Parathyroid adenoma (tissue), 2 donors: ENCODE measurements at regions not wholly inside any gene's neighbourhood (a gene's known extent, or its start where the extent isn't known, plus 50 kb on each side); places are given as distances from the start of the nearest gene placed in this dataset.

Experiments
- H2AFZ ChIP-seq: fragments of 300-600 bp; sonication (generic); one replicate; pipeline ENCODE4 v1.7.0; 2017; ENCODE audit warnings: antibody characterized with exemption, mild to moderate bottlenecking
- H3K27ac ChIP-seq: fragments of 300-600 bp; sonication (generic); one replicate; pipeline ENCODE4 v1.7.0; 2017
- H3K27me3 ChIP-seq: fragments of 300-600 bp; sonication (generic); one replicate; pipeline ENCODE4 v1.7.0; 2017; ENCODE audit warnings: low read length; ENCODE audit not compliant: control insufficient read depth, insufficient read depth
- H3K36me3 ChIP-seq: fragments of 300-600 bp; sonication (generic); one replicate; pipeline ENCODE4 v1.7.0; 2017; ENCODE audit warnings: low read length; ENCODE audit not compliant: control insufficient read depth, insufficient read depth
- H3K4me1 ChIP-seq: fragments of 300-600 bp; sonication (generic); one replicate; pipeline ENCODE4 v1.7.0; 2017; ENCODE audit warnings: control low read depth
- H3K4me2 ChIP-seq: fragments of 300-600 bp; sonication (generic); one replicate; pipeline ENCODE4 v1.7.0; 2017; ENCODE audit warnings: low read length
- H3K4me3 ChIP-seq: fragments of 300-600 bp; sonication (generic); one replicate; pipeline ENCODE4 v1.7.0; 2017; ENCODE audit warnings: low read depth, low read length
- H3K79me2 ChIP-seq: fragments of 300-600 bp; sonication (generic); one replicate; pipeline ENCODE4 v1.7.0; 2017; ENCODE audit warnings: control low read depth
- H3K9ac ChIP-seq: fragments of 300-600 bp; sonication (generic); one replicate; pipeline ENCODE4 v1.7.0; 2017; ENCODE audit warnings: mild to moderate bottlenecking
- H3K9me3 ChIP-seq: fragments of 300-600 bp; sonication (generic); one replicate; pipeline ENCODE4 v1.7.0; 2017; ENCODE audit warnings: low read length; ENCODE audit not compliant: control insufficient read depth
- CTCF ChIP-seq: fragments of 300-600 bp; sonication (generic); IDR thresholded peaks from one replicate; pipeline ENCODE4 v1.7.0; 2017; ENCODE audit warnings: antibody characterized with exemption, mild to moderate bottlenecking
- donor health status: primary hyperparathyroidism.

- no peak overlapping the region for H2AFZ ChIP-seq
- H3K4me3 ChIP-seq, result no peak overlapping the region
- H3K4me1 ChIP-seq, result no peaks in the 10 kb centered on the region
- no peaks in the 10 kb centered on the region for H3K36me3 ChIP-seq
- TF ChIP-seq CTCF, result no peak
- no peaks in the 10 kb centered on the region for H3K27me3 ChIP-seq
- H3K9ac ChIP-seq, result no peak overlapping the region
- no peak overlapping the region for H3K27ac ChIP-seq
- H3K79me2 ChIP-seq, result no peaks in the 10 kb centered on the region
- no peaks in the 10 kb centered on the region for H3K9me3 ChIP-seq
- no peak overlapping the region for H3K4me2 ChIP-seq
These were observed 1404.7 kb downstream of the BRD1 start for GRCh38 chr22:48422900-48423480.

- Histone ChIP-seq H2AFZ (no peak overlapping the region), H3K4me2 (no peak overlapping the region), H3K9ac (no peak overlapping the region), H3K4me3 (no peak overlapping the region), H3K4me1 (no peaks in the 10 kb centered on the region), H3K27me3 (no peaks in the 10 kb centered on the region), H3K9me3 (no peaks in the 10 kb centered on the region), H3K79me2 (no peaks in the 10 kb centered on the region), H3K36me3 (no peaks in the 10 kb centered on the region), H3K27ac (no peak overlapping the region)
- no peak for TF ChIP-seq CTCF
These were observed 1408.8 kb downstream of the BRD1 start for GRCh38 chr22:48418831-48419230.

- Histone ChIP-seq H3K9me3 (no peaks in the 10 kb centered on the region), H3K9ac (no peak overlapping the region), H2AFZ (no peak overlapping the region), H3K36me3 (no peaks in the 10 kb centered on the region), H3K79me2 (no peaks in the 10 kb centered on the region), H3K4me1 (no peaks in the 10 kb centered on the region), H3K27ac (no peak overlapping the region), H3K4me3 (no peak overlapping the region), H3K4me2 (no peak overlapping the region), H3K27me3 (no peaks in the 10 kb centered on the region)
- TF ChIP-seq CTCF, result no peak
These were observed 1410.2 kb downstream of the BRD1 start for GRCh38 chr22:48417225-48418070.

DNA sequence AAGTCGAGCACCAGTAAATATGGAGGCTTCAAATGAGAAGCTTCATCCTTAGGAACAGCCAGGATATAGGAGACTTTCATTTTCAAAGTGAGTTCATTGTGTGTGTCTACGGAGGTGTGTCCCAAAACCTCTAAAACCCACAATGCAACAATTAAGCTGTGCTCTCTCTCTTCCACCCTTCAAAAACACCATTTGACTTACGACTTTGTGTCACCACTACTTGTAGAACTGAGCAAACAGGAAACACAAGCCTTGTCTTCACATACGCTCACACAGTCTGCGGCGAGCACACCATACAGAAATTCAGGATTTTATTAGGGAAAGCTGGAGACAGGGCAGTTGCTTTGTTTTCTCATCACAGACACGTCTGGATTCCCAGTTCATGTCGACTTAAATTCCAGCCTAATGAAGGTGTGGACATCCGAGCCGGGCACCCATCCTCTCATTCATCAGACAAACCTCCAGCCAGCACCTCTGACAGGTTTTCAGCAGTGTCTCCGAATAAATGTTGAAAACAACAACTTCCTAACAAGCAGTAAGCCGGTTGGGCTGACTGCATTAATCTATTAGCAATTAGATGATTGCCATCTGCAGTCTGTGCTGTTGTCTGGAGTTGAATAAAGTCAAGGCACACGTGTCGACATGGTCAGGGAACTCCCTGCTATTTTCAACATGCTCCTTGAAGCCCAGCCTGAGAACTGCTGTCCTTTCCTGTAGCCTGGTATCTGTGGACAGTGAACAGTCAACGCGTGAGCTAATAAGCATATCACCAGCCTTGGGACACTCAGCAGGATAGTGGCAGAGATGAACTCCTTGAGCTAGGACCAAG is 1411.1 kb downstream of the BRD1 start:
- Histone ChIP-seq H3K4me1 (no peaks in the 10 kb centered on the region), H3K27ac (no peak overlapping the region), H3K4me3 (no peak overlapping the region), H3K4me2 (no peak overlapping the region), H2AFZ (no peak overlapping the region), H3K36me3 (no peaks in the 10 kb centered on the region), H3K27me3 (no peaks in the 10 kb centered on the region), H3K9ac (no peak overlapping the region), H3K9me3 (no peaks in the 10 kb centered on the region), H3K79me2 (no peaks in the 10 kb centered on the region)
- no peak for TF ChIP-seq CTCF
